NCI-H1092 (cell line): ENCODE measurements at regions not wholly inside any gene's neighbourhood (a gene's known extent, or its start where the extent isn't known, plus 50 kb on each side); places are given as distances from the start of the nearest gene placed in this dataset.
"Not testable (repeated sequence)": the region's sequence is repeated elsewhere in the genome, so short reads cannot be mapped to it uniquely, and the experiment has no call there.

Source experiments
- DNase-seq: peaks from one replicate; lab custom pipeline; 2025; lab: John Stamatoyannopoulos, UW

DNA sequence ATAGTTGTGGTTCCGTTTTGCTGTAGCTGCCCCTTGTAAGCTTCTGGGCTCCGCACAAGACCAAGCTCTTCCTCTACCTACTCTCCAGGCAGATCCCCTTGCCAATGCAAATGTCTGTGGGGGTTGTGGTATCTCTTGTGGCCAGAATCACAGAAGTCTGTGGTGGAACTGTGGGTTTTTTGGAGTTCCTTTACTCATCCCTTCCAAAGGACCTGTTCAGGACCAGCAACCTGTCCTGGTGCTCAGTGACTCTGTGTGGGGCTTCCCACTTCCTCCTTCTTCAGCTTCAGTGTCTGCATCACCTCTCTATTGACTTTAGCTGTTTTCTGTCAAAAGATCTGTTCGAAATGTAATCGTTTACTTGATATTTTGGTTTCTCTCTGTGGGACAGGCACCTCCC, 441.3 kb upstream of the ADAMTSL1 start:
- DNase-seq = no peak

DNA sequence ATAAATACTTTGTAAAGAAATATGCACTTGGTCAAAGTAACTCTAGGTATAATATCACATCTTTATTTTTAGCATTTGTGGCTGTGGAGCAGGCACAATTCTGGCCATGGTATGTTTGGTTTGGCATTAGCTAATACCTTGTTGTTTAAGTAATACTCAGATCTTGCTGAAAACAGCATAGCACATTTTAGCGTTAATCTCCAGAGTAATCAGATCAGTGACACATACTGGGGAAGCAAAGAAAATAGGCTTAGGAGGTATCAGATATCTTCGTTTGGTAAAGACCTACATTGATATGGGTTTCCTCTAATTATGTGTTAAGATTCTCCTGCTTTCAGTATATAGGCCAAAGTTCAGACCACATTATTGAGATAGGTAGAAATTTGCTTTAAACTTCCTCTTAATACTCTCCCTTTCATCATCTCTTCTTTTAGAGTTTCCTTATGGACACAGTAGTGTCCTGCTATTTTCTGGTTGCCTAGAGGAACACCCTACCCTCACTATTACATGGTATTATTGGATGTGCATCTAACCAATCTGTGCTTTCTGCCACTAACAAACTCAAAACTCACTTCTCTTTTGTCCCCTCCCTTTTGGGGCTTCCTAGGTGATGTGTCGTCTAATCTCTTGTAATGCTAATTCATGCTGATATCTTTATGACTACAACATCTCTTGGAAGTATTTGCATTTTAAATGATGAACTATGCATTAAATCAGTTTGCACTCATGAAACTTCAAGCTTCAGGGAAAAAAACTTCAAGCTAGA, 437.3 kb upstream of the ADAMTSL1 start:
- DNase-seq = no peak

- no peak for DNase-seq
Observed at GRCh38 chr9:18037981-18038380, 436.0 kb upstream of the ADAMTSL1 start.

- no peak for DNase-seq
Observed at GRCh38 chr9:18040327-18040726, 433.6 kb upstream of the ADAMTSL1 start.

GRCh38 chr9:18043978-18044377, 430.0 kb upstream of the ADAMTSL1 start:
- DNase-seq = no peak

DNA sequence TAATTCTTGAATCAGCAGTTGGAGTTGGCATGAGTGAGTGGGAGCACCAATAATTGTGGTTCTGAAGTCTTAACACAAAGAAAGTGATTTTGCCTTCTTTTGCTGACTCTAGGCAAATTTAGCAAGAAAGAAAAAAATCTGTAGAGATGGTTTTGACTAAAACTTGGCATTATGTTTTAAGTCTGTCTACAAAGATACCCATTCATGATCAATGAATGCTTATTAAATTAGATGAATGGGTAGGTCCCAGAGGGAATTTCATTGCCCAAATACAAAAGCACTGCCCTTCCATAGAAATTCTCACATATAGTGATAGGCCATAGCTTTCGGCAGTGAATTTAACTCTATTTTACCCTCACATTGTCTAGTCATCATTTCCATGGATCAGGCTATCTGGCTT, 428.6 kb upstream of the ADAMTSL1 start:
- no peak for DNase-seq

- no peak for DNase-seq
Observed at GRCh38 chr9:18046068-18046467, 427.9 kb upstream of the ADAMTSL1 start.

DNA sequence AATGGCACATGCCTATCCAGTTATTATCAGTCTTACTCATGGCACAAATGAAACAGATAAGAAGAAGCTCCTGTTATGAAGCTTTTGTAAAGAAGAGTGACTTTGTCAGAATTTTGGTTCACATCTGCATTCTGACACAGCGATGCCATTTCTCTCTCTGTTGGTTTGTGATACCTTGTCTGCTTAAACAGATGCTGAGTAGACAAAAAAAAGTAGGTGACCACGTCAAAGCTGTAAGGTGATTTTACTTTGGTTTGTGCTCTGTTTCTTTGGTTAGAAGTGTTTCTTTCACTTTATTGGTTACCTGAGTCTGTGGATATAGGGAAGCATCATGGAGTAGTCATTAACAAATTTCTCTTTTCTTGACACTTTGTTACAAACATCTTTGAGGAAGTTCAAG, 422.3 kb upstream of the ADAMTSL1 start:
- no peak for DNase-seq

- no peak for DNase-seq
Observed at GRCh38 chr9:18052060-18052459, 421.9 kb upstream of the ADAMTSL1 start.

- DNase-seq = no peak
Observed at GRCh38 chr9:18056269-18056992, 417.5 kb upstream of the ADAMTSL1 start.

- no peak for DNase-seq
Observed at GRCh38 chr9:18056993-18057369, 417.0 kb upstream of the ADAMTSL1 start.

GRCh38 chr9:18058564-18059442, 415.1 kb upstream of the ADAMTSL1 start:
- no peak for DNase-seq

DNA sequence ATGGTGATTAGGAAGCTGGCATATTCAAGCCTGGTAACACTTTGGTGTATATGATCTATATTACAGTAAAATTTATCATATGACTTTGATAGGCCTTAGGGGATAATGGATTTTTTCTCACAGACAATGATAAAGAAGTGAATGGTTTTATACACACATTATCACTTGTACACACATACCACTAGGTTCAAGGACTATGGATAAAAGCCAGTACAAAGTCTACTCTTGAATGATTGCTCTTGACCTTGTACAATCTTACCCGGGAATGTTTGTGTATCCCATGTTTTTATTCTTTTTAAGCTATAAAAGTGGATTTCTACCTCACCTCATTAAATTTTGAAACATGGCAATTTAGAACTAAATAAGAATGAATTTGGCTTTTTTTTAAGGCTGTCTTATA, 414.5 kb upstream of the ADAMTSL1 start:
- no peak for DNase-seq

GRCh38 chr9:18060269-18060934, 413.6 kb upstream of the ADAMTSL1 start:
- DNase-seq = no peak

DNA sequence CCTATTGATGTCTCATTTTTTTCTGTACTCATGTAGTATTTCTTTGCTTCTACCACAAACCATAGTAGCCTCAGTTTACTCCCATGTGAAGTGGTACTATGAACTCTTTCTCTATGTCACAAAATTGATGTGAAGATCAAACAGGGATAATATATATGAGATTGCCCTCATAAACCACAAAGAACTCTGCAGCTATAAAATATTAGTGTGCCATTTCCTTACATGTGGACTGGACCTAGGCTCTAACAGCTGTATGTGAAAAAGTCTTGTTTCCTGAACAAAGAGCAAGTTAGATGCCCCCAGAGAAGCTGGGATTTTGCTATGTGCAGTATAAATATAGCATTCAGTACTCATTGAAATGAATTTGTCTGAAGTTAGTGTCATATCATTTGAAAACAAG, 412.6 kb upstream of the ADAMTSL1 start:
- DNase-seq = no peak

DNA sequence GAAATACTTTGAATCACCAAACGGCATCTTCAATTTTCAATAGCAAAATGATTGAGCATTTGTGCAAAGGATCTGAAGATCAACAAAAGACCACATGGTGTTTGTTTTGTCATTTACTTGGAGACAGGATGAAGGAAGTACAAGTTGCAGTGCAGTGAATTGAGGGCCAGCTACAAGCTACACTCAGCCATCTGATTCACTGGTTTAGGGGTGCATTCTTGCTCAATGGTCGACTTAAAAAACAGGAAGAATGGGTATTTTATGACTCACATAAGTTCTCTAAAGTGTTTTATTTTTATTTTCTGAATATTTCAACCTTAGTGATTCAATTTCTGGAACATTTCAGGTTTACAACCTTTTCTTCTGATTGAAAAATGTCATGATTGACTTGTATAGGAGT, 412.1 kb upstream of the ADAMTSL1 start:
- DNase-seq = no peak

GRCh38 chr9:18063856-18064390, 410.0 kb upstream of the ADAMTSL1 start:
- no peak for DNase-seq

DNA sequence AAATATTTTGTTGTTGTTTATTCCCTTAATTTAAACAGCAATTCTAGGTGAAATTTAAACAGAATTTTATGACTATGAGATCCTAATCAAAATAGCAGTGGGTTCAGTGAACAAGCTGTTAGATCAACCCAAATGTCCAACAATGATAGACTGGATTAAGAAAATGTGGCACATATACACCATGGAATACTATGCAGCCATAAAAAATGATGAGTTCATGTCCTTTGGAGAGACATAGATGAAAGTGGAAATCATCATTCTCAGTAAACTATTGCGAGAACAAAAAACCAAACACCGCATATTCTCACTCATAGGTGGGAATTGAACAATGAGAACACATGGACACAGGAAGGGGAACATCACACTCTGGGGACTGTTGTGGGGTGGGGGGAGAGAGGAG, 407.3 kb upstream of the ADAMTSL1 start:
- not testable (repeated sequence) for DNase-seq

- no peak for DNase-seq
Observed at GRCh38 chr9:18067548-18068120, 406.3 kb upstream of the ADAMTSL1 start.

DNA sequence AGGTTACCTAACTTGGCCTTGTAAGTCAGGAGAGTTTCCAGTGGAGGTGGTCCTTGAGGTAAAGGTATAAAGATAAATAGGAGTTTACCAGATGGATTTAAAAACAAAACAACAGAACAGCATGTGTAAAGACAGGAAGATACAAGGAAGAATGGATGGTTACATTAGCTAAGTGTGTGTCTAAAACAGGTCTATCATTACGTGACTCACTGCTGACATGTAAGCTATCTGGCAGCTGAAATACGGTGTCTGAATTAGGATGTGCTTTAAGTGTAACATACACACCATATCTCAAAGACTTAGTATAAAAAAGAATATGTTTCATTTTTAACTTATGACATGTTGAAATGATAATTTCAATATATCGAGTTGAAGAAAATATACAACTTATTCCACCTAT, 405.1 kb upstream of the ADAMTSL1 start:
- no peak for DNase-seq

GRCh38 chr9:18071651-18072060, 402.3 kb upstream of the ADAMTSL1 start:
- DNase-seq = no peak

GRCh38 chr9:18073002-18073401, 401.0 kb upstream of the ADAMTSL1 start:
- no peak for DNase-seq
